HepG2 (cell line): ENCODE measurements at regions not wholly inside any gene's neighbourhood (a gene's known extent, or its start where the extent isn't known, plus 50 kb on each side); places are given as distances from the start of the nearest gene placed in this dataset.

Source experiments
- EZH2 ChIP-seq: conservative IDR thresholded peaks from 2 replicates; pipeline ENCODE4 v1.6.1; 2012; ENCODE audit warnings: mild to moderate bottlenecking, low read depth, low read length, moderate library complexity
- FOXC1 ChIP-seq: sonication (generic); formaldehyde crosslinking; IDR thresholded peaks from 2 replicates; pipeline ENCODE4 v1.8.0; 2022; ENCODE audit warnings: mild to moderate bottlenecking, missing genetic modification reagents, borderline replicate concordance
- ZNF281 ChIP-seq: sonication (generic); formaldehyde crosslinking; IDR thresholded peaks from 2 replicates; pipeline ENCODE4 v1.4.0; 2020; ENCODE audit warnings: missing genetic modification reagents, borderline replicate concordance

GRCh38 chr12:131287015-131287937, 333.6 kb downstream of the ADGRD1 start:
- TF ChIP-seq FOXC1 (CRISPR knock-in tag), result no peak
- no peak for TF ChIP-seq EZH2
- no peak for TF ChIP-seq ZNF281 (CRISPR knock-in tag)
